SK-N-SH (cell line): ENCODE measurements at regions not wholly inside any gene's neighbourhood (a gene's known extent, or its start where the extent isn't known, plus 50 kb on each side); places are given as distances from the start of the nearest gene placed in this dataset.
"Not testable (repeated sequence)": the region's sequence is repeated elsewhere in the genome, so short reads cannot be mapped to it uniquely, and the experiment has no call there.

Experiments
- CTCF ChIA-PET: fragments of 300-600, 350-600 bp; formaldehyde crosslinking; extraction: SDS; loops from one replicate; lab custom pipeline; 2021; lab: Yijun Ruan, JAX
- POLR2A ChIA-PET: fragments of 350-600 bp; sonication (Branson Sonifier 250); formaldehyde crosslinking; extraction: SDS; loops from one replicate; lab custom pipeline; 2020; ENCODE audit warnings: antibody characterized with exemption, inconsistent platforms; lab: Yijun Ruan, JAX
- DNase-seq: peaks from one replicate; pipeline ENCODE4 v3.0.0; 2012
- H2AFZ ChIP-seq: fragments of 200-600 bp; sonication (generic); 2 replicates; pipeline ENCODE4 v1.8.1; 2016; ENCODE audit warnings: antibody characterized with exemption, mild to moderate bottlenecking, low read depth
- H3F3A ChIP-seq: fragments of 200-600 bp; sonication (generic); replicated peaks from 2 replicates; pipeline ENCODE3; 2016; ENCODE audit warnings: antibody characterized with exemption, mild to moderate bottlenecking; ENCODE audit not compliant: insufficient read depth
- H3K27ac ChIP-seq, 2 experiments: fragments of 200-500 bp in 1 of 2; fragments of 200-600 bp in 1 of 2; sonication (Bioruptor generic) in 1 of 2; sonication (generic), shearing (Covaris generic) in 1 of 2; 2 replicates each; pipeline versions ENCODE4 v1.5.1 to v1.6.1; 2014 to 2016; ENCODE audit warnings: low read depth in 2 of 2, inconsistent platforms in 1 of 2, low read length in 1 of 2, mild to moderate bottlenecking in 1 of 2, mixed read lengths in 1 of 2
- H3K27me3 ChIP-seq: fragments of 200-600 bp; sonication (generic), shearing (Covaris generic); 2 replicates; pipeline ENCODE4 v1.6.1; 2016; ENCODE audit warnings: mixed run types; ENCODE audit not compliant: insufficient read depth
- H3K36me3 ChIP-seq, 2 experiments: fragments of 200-500 bp in 1 of 2; fragments of 200-600 bp in 1 of 2; sonication (Bioruptor generic) in 1 of 2; sonication (generic) in 1 of 2; replicated peaks in 1 of 2; 2 replicates each; pipeline versions ENCODE3 to v1.5.1; 2014 to 2016; ENCODE audit warnings: low read length in 1 of 2, mild to moderate bottlenecking in 1 of 2; ENCODE audit not compliant: insufficient read depth in 2 of 2, control insufficient read depth in 1 of 2
- H3K4me1 ChIP-seq, 2 experiments: fragments of 200-500 bp in 1 of 2; fragments of 200-600 bp in 1 of 2; sonication (Bioruptor generic) in 1 of 2; sonication (generic), shearing (Covaris generic) in 1 of 2; 2 replicates each; pipeline versions ENCODE4 v1.5.1 to v1.6.1; 2014 to 2016; ENCODE audit warnings: low read depth in 1 of 2, low read length in 1 of 2, mixed run types in 1 of 2; ENCODE audit not compliant: insufficient read depth in 2 of 2, control insufficient read depth in 1 of 2
- H3K4me2 ChIP-seq: fragments of 200-600 bp; sonication (generic), shearing (Covaris generic); 2 replicates; pipeline ENCODE4 v1.6.1; 2017; ENCODE audit warnings: mixed run types
- H3K4me3 ChIP-seq, 2 experiments: fragments of 200-500 bp in 1 of 2; fragments of 200-600 bp in 1 of 2; sonication (Bioruptor generic) in 1 of 2; sonication (generic), shearing (Covaris generic) in 1 of 2; 2 replicates each; pipeline versions ENCODE4 v1.5.1 to v1.8.1; 2014 to 2016; ENCODE audit warnings: low read depth in 2 of 2, inconsistent platforms in 1 of 2, low read length in 1 of 2, mild to moderate bottlenecking in 1 of 2, mixed read lengths in 1 of 2, moderate library complexity in 1 of 2
- H3K79me2 ChIP-seq: fragments of 200-600 bp; sonication (generic); 2 replicates; pipeline ENCODE4 v1.8.1; 2017; ENCODE audit warnings: mild to moderate bottlenecking; ENCODE audit not compliant: insufficient read depth
- H3K9ac ChIP-seq: fragments of 200-600 bp; sonication (generic); 2 replicates; pipeline ENCODE4 v1.6.1; 2017; ENCODE audit warnings: mixed run types
- H3K9me2 ChIP-seq: fragments of 200-600 bp; sonication (generic); 2 replicates; pipeline ENCODE4 v1.6.1; 2017; ENCODE audit warnings: mixed run types
- H3K9me3 ChIP-seq: fragments of 200-600 bp; sonication (generic); 2 replicates; pipeline ENCODE4 v1.6.1; 2017; ENCODE audit warnings: mixed run types, mild to moderate bottlenecking, moderate library complexity
- H4K20me1 ChIP-seq: fragments of 200-600 bp; sonication (generic); 2 replicates; pipeline ENCODE4 v1.6.1; 2017; ENCODE audit warnings: mild to moderate bottlenecking, mixed run types; ENCODE audit not compliant: insufficient read depth
- CHD2 ChIP-seq: fragments of 150-350 bp; IDR thresholded peaks from 2 replicates; pipeline ENCODE4 v1.6.1; 2018; ENCODE audit warnings: low read length; ENCODE audit not compliant: partially characterized antibody
- CTCF ChIP-seq: fragments of 200-600 bp; sonication (generic); IDR thresholded peaks from 2 replicates; pipeline ENCODE4 v1.6.1; 2017; ENCODE audit warnings: antibody characterized with exemption, mild to moderate bottlenecking, moderate library complexity
- EP300 ChIP-seq, 2 experiments: IDR thresholded peaks; 2 replicates each; pipeline versions ENCODE4 v1.4.0 to v1.6.1; 2012; ENCODE audit warnings: borderline replicate concordance in 1 of 2, low read depth in 1 of 2, low read length in 1 of 2
- FOSL2 ChIP-seq: IDR thresholded peaks from 2 replicates; pipeline ENCODE4 v1.4.0; 2012; ENCODE audit warnings: low read depth, mild to moderate bottlenecking, moderate library complexity, borderline replicate concordance
- FOXM1 ChIP-seq: IDR thresholded peaks from 2 replicates; pipeline ENCODE4 v1.4.0; 2012; ENCODE audit warnings: low read depth, mild to moderate bottlenecking
- GATA2 ChIP-seq: sonication (generic); formaldehyde crosslinking; IDR thresholded peaks from 2 replicates; pipeline ENCODE4 v1.5.0; 2020; ENCODE audit warnings: mild to moderate bottlenecking, missing genetic modification reagents
- POLR2AphosphoS5 ChIP-seq: IDR thresholded peaks from 2 replicates; pipeline ENCODE4 v1.6.1; 2012; ENCODE audit warnings: low read depth, low read length
- REST ChIP-seq: IDR thresholded peaks from 2 replicates; pipeline ENCODE4 v1.6.1; 2012; ENCODE audit warnings: mild to moderate bottlenecking, low read depth, low read length, moderate library complexity
- SMC3 ChIP-seq: IDR thresholded peaks from 2 replicates; pipeline ENCODE4 v1.6.1; 2012; ENCODE audit warnings: low read depth, low read length, improper control_type of control experiment
- WGBS: methylation state at CpG from one replicate; pipeline ENCODE4 v1.1.6; 2017; ENCODE audit warnings: low lambda C conversion rate; 5-methylcytosine and 5-hydroxymethylcytosine counted together
- TF ChIP-seq, protein P1 (sequence below): fragments of 150-350 bp; IDR thresholded peaks from 2 replicates; pipeline ENCODE4 v1.6.1; 2017; ENCODE audit warnings: antibody characterized with exemption, low read length, low read depth, borderline replicate concordance

- Histone ChIP-seq H3F3A (peaks cover 6% of the 10 kb centered on the region), H3K4me1 (no peaks in the 10 kb centered on the region), H2AFZ (no peak overlapping the region), H3K27ac (no peak overlapping the region), H3K9me3 (no peaks in the 10 kb centered on the region; the same call in 1 of the 2 replicates), H3K9me2 (no peaks in the 10 kb centered on the region), H4K20me1 (no peaks in the 10 kb centered on the region), H3K36me3 (no peaks in the 10 kb centered on the region), H3K9ac (no peak overlapping the region), H3K27me3 (no peaks in the 10 kb centered on the region), H3K79me2 (no peaks in the 10 kb centered on the region), H3K4me3 (no peak overlapping the region), H3K4me2 (no peak overlapping the region)
- ChIA-PET POLR2A (no interaction called here), CTCF (interaction anchor here (0.8 to 1.0 kb wide), 2 partner anchors 9 to 14 kb away, joined by 3 to 5 read pairs; no protein-coding TSS in a partner anchor)
- 81% methylated on average over 4 of the region's 4 CpGs for WGBS
- DNase-seq: no peak
- TF ChIP-seq CHD2: no peak
- no peak for TF ChIP-seq FOSL2
- TF ChIP-seq EP300 (IDR thresholded peaks at IDR 0.05; ENCODE audit: borderline replicate concordance in 1 of 2, low read depth in 1 of 2, low read length in 1 of 2): no peak
These were observed 1253.5 kb downstream of the TYW1 start for GRCh38 chr7:68250143-68250542.

- H3K27ac ChIP-seq, H4K20me1 ChIP-seq, CTCF ChIA-PET, H3K27me3 ChIP-seq, H3K4me2 ChIP-seq, H3F3A ChIP-seq, DNase-seq, H2AFZ ChIP-seq, POLR2A ChIA-PET, H3K36me3 ChIP-seq, H3K9me2 ChIP-seq, H3K79me2 ChIP-seq, H3K9ac ChIP-seq, H3K9me3 ChIP-seq, H3K4me3 ChIP-seq, H3K4me1 ChIP-seq: not testable (repeated sequence)
- 13% methylated on average over 1 of the region's 1 CpG for WGBS
These were observed 1258.2 kb downstream of the TYW1 start for GRCh38 chr7:68254815-68255214.

- no peaks in the 10 kb centered on the region for H3K9me3 ChIP-seq
- no peak for DNase-seq
- no peaks in the 10 kb centered on the region for H3F3A ChIP-seq
- H4K20me1 ChIP-seq: no peaks in the 10 kb centered on the region
- H3K27ac ChIP-seq: no peak overlapping the region
- H3K4me3 ChIP-seq: no peak overlapping the region
- H3K9ac ChIP-seq: no peak overlapping the region
- no peaks in the 10 kb centered on the region for H3K36me3 ChIP-seq
- H3K9me2 ChIP-seq: no peaks in the 10 kb centered on the region
- no peak for TF ChIP-seq GATA2 (CRISPR knock-in tag)
- TF ChIP-seq FOXM1: no peak
- no peak for TF ChIP-seq POLR2AphosphoS5
- H3K79me2 ChIP-seq: no peaks in the 10 kb centered on the region
- ChIA-PET CTCF (interaction anchor here (0.9 kb wide), 1 partner anchor 20 kb away, joined by 3 read pairs; no protein-coding TSS in a partner anchor), POLR2A (no interaction called here)
- no peak overlapping the region for H2AFZ ChIP-seq
- peaks cover 0 to 3% of the 10 kb centered on the region in 2 experiments; a peak in 1 of 4 replicates for H3K4me1 ChIP-seq
- H3K4me2 ChIP-seq: no peak overlapping the region
- H3K27me3 ChIP-seq: no peaks in the 10 kb centered on the region
- 46% methylated on average over 2 of the region's 2 CpGs for whole genome bisulfite sequencing
These were observed 1259.7 kb downstream of the TYW1 start for GRCh38 chr7:68256295-68256694.

DNA sequence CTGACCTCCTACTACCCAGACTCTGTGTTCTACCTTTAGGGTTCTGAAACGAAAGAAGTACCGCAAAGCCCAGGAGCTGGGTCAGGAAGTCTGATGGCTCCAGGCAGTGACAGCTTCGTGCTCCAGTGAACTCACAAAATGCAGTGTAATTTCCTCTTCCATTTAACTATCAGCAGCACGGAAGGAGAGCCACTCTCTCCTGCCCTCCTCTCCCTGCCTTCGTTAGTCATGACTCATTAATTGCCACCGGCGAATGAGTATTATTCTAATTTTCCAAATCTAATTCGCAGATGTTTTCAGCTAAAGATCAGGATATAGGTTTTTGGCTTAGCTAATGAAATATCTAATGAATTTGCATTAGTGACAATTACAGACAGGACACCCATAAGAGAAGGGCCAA lies 1262.0 kb downstream of the TYW1 start:
- Histone ChIP-seq H3K9me2 (no peaks in the 10 kb centered on the region), H2AFZ (no peak overlapping the region), H3K9ac (no peak overlapping the region), H3K4me2 (no peak overlapping the region), H3F3A (no peaks in the 10 kb centered on the region), H3K4me3 (no peak overlapping the region), H4K20me1 (no peaks in the 10 kb centered on the region), H3K27me3 (no peaks in the 10 kb centered on the region), H3K27ac (no peak overlapping the region), H3K9me3 (no peaks in the 10 kb centered on the region), H3K36me3 (no peaks in the 10 kb centered on the region), H3K4me1 (peaks cover 0 to 3% of the 10 kb centered on the region in 2 experiments; a peak in 1 of 4 replicates), H3K79me2 (no peaks in the 10 kb centered on the region)
- CTCF ChIA-PET: interaction anchor here (1.3 kb wide), 1 partner anchor 8 kb away, joined by 5 read pairs; no protein-coding TSS in a partner anchor
- WGBS: 46% methylated on average over 8 of the region's 8 CpGs
- POLR2A ChIA-PET: no interaction called here
- DNase-seq: peak; percentile 15
- TF ChIP-seq CTCF (no peak), REST (no peak), SMC3 (no peak)
- TF ChIP-seq, protein P1, sequence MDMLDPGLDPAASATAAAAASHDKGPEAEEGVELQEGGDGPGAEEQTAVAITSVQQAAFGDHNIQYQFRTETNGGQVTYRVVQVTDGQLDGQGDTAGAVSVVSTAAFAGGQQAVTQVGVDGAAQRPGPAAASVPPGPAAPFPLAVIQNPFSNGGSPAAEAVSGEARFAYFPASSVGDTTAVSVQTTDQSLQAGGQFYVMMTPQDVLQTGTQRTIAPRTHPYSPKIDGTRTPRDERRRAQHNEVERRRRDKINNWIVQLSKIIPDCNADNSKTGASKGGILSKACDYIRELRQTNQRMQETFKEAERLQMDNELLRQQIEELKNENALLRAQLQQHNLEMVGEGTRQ: no peak
